ES-I3 (cell line): ENCODE measurements at regions not wholly inside any gene's neighbourhood (a gene's known extent, or its start where the extent isn't known, plus 50 kb on each side); places are given as distances from the start of the nearest gene placed in this dataset.
"Not testable (repeated sequence)": the region's sequence is repeated elsewhere in the genome, so short reads cannot be mapped to it uniquely, and the experiment has no call there.

Source experiments
- H3K36me3 ChIP-seq: 2 replicates; pipeline ENCODE4 v1.6.1; 2013; ENCODE audit warnings: mild to moderate bottlenecking, low read length, control low read depth, moderate library complexity; ENCODE audit not compliant: insufficient read depth
- H3K4me1 ChIP-seq: 2 replicates; pipeline ENCODE4 v1.6.1; 2013; ENCODE audit warnings: mild to moderate bottlenecking, control low read depth, low read length; ENCODE audit not compliant: insufficient read depth
- H3K9ac ChIP-seq: 2 replicates; pipeline ENCODE4 v1.6.1; 2013; ENCODE audit warnings: low read depth, mild to moderate bottlenecking, low read length, moderate library complexity
- H3K9me3 ChIP-seq: 2 replicates; pipeline ENCODE4 v1.6.1; 2013; ENCODE audit warnings: mild to moderate bottlenecking, low read length, moderate library complexity; ENCODE audit not compliant: control insufficient read depth, insufficient read depth

DNA sequence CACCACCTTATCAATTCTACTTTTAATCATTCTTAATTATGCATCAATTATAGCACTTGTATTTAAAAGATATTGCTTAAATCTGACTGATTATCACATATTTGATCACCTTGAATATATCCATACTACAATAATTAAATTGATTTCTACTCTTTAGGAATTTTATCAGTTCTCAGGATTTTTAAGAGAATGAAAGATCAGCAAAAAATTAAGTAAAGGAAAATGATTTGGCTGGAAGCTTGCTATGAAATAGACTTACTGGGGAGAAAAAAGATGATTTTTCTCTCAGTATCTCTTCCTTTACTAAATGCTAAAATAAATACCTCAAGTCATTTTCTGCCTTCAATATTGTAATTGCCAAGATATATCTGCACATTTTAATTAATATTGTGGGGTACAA is 848.6 kb downstream of the LTN1 start:
- Histone ChIP-seq H3K4me1 (peaks cover 4% of the 10 kb centered on the region; the same call in 1 of the 2 replicates), H3K9ac (no peak overlapping the region), H3K9me3 (0 out of 2 replicates have a peak, but pooled peaks cover 2% of the 10 kb centered on the region), H3K36me3 (no peaks in the 10 kb centered on the region)

DNA sequence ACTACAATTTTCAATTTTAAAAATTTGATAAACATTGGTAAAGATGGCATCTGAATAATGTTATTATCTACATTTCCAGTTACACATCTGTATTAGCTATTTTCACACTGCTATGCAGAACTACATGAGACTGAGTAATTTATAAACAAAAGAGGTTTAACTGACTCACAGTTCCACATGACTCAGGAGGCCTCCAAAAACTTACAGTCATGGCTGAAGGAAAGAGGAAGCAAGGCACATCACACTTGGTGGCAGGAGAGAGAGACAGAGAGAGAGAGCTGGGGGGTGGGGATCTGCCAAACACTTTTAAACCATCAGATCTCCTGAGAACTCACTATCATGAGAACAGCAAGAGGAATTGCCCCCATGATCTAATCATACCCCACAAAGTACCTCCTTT is 850.0 kb downstream of the LTN1 start:
- H3K9ac ChIP-seq: no peak overlapping the region
- H3K36me3 ChIP-seq: no peaks in the 10 kb centered on the region
- 0 out of 2 replicates have a peak, but pooled peaks cover 2% of the 10 kb centered on the region for H3K9me3 ChIP-seq
- peaks cover 4% of the 10 kb centered on the region; the same call in 1 of the 2 replicates for H3K4me1 ChIP-seq

DNA sequence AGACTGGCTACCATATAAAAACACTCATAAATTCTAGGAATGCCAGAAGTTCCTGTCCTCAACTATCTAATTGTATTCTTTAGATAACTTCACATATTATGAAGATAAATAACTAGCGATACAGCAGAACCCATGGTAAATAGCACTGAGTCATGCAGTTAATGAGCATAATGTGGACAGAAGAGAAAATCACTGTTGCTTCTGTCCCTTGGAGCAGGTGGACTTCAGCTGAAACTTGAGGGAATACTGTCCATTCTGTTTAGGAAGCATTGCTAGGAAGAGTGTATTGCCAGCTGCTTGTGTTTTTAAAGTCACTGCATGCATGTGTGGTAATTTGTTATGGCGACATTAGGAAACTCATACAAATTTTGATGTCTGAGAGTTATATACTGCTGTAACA is 854.4 kb downstream of the LTN1 start:
- H3K36me3 ChIP-seq: no peaks in the 10 kb centered on the region
- no peak overlapping the region for H3K9ac ChIP-seq
- H3K9me3 ChIP-seq: 0 out of 2 replicates have a peak, but pooled peaks cover 2% of the 10 kb centered on the region
- H3K4me1 ChIP-seq: peaks cover 4% of the 10 kb centered on the region; the same call in 1 of the 2 replicates

DNA sequence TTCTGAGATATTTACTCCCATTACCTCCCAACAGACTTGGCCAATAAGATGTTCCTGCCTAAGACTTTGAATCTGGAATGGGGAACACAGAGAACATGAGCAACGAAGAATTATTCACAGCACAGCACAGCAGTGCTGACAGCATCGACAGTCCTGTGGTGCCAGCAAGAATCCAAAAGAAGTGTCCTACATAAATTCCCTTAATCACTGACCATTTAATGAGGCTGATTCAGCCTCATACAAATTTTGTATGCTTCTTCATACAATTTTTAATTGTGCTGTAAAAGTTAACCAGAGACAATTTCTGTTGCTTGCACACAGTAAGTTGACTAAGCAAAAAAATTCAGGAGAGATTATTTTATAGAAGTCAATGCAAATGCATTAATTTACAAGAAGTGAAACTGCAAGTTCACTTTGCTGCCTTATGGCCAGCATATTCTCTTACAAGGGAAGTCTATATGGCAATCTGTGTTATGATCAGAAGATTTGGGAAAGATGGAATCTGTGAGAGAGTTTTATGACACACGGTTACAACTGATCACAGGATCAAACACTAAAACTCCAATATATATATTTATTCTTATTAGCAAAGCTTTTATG is 855.9 kb downstream of the LTN1 start:
- Histone ChIP-seq H3K36me3 (no peaks in the 10 kb centered on the region), H3K4me1 (no peaks in the 10 kb centered on the region), H3K9me3 (peaks cover 8% of the 10 kb centered on the region; the same call in 1 of the 2 replicates), H3K9ac (no peak overlapping the region)

DNA sequence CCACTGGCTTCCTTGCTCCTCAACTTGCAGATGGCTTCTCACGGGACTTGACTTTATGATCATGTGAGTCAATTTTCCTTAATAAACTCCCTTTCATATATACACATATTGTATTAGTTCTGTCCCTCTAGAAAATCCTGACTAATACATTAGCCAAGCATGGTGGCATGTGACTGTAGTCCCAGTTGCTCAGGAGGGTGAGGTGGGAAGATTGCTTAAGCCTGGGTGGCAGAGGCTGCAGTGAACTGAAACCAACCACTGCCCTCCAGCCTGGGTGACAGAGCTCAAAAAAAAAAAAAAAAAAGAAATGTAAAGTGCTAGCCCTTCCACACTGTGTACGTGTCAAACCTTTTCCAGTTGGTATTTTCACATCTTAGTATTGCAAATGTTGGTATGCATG is 857.0 kb downstream of the LTN1 start:
- H3K9ac ChIP-seq: no peak overlapping the region
- peaks cover 13% of the 10 kb centered on the region for H3K9me3 ChIP-seq
- no peaks in the 10 kb centered on the region for H3K36me3 ChIP-seq
- no peaks in the 10 kb centered on the region for H3K4me1 ChIP-seq

DNA sequence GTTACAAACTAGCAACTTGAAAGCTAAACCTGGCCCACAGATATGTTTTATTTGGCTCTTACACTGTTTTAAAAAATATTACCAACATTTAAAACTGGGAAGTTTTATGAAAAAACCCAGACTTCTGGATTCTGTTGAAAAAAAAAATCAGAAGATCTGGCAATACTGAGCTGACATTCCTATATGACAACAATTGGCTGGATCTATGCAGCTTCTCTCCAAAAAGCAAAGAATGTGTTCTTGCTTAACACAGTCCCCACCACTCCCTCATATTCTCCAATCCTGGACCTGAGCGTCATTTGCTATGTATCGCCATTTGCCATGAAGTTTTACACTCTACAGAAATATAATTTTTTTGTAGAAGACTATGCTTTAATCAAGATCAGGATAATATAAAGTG is 859.6 kb downstream of the LTN1 start:
- Histone ChIP-seq H3K36me3 (no peaks in the 10 kb centered on the region), H3K9me3 (peaks cover 10% of the 10 kb centered on the region), H3K9ac (no peak overlapping the region), H3K4me1 (no peaks in the 10 kb centered on the region)

DNA sequence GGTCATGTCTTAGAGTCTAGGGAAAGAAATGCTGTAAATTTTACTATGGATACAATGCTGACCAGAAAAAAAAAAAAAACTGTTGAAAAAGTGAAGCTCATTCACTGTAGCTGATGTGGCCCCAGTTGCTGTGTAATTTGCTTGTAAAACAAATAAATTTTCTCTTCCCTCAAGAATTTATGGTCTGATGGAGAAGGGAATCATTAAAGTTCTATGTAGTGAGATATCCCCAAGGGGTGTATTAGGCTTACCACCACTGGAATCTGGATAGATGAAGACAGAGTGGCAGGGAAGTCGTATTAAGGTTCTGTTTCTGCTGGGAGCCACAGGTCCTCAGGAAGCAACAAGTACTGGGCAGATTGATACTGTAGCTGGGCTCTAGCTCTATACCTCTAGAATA is 860.0 kb downstream of the LTN1 start:
- Histone ChIP-seq H3K9ac (no peak overlapping the region), H3K4me1 (no peaks in the 10 kb centered on the region), H3K9me3 (peaks cover 10% of the 10 kb centered on the region), H3K36me3 (no peaks in the 10 kb centered on the region)

DNA sequence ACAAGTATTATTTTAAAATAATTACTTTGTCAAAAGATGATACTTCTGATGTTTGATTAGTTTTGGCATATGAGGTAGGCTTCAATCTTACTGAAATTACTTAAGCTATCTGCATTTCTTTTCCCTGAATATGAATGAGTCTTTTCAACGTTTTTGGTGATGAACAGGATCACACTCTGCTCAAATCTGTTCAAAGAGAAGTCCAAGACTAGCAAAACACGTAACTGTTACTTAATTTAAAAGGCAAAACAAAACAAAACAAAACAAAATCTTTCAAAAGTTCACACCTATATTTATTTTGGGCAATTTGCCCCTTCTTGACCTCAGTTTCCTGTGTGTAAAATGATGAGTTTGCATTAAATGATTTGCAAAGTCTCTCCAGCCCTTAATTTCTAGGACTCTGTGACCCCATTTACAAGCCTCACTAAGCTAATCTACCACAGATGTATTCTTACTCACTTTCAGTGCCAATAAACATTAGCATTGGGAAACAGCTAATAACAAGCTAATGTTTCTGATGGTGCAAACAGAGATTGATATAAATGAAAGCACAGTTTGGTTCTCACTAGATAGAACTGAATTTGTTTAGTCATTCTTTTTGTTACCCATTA is 865.4 kb downstream of the LTN1 start:
- H3K4me1 ChIP-seq: no peaks in the 10 kb centered on the region
- peaks cover 5% of the 10 kb centered on the region for H3K9me3 ChIP-seq
- no peaks in the 10 kb centered on the region for H3K36me3 ChIP-seq
- no peak overlapping the region for H3K9ac ChIP-seq

DNA sequence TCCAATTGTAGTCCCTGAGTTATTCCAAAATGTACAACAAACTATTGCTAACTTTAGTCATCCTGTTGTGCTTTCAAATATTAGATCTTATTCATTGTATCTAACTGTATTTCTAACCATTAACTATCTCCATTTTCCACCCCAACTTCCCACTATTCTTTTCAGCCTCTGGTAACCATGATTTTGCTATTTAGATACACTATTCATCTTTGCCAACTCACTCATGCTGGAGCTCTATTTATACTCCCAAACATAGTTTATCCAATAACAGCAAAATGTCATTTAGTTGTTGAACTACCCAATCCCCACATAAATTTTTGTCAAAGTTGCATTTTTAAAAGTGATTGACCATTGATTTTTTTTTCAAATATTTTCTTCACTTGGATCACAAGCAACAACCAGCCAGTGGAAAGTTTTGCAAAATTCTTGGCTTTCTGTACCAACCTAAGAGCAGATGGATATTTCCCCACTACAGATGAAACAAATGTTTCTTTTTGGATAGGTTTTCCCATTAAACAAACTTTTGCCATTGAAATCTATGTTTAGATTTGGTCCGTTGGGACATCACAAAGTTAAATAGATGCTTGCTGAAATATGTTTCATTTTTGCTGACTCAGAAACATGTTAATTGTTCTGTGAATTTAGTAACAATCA is 866.0 kb downstream of the LTN1 start:
- H3K4me1 ChIP-seq: no peaks in the 10 kb centered on the region
- no peak overlapping the region for H3K9ac ChIP-seq
- H3K36me3 ChIP-seq: no peaks in the 10 kb centered on the region
- peaks cover 4% of the 10 kb centered on the region for H3K9me3 ChIP-seq

DNA sequence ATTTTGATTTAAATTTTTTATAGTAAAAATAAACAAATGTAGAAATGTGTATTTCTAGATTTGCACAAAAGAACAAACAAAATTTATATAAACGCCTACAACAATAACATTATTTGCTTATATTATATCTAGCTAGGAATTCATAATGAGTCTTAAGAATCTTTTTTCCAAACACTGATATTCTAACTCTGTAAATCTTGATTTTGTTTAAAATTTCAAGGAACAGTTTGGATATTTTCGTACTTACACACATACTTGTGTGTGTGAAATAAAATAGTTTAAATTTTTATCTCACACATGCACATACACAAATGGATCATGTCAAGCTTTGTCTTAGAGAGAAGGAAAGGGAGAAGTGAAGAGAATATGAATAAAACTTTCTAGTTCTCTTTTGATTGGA is 868.1 kb downstream of the LTN1 start:
- H3K9ac ChIP-seq: no peak overlapping the region

DNA sequence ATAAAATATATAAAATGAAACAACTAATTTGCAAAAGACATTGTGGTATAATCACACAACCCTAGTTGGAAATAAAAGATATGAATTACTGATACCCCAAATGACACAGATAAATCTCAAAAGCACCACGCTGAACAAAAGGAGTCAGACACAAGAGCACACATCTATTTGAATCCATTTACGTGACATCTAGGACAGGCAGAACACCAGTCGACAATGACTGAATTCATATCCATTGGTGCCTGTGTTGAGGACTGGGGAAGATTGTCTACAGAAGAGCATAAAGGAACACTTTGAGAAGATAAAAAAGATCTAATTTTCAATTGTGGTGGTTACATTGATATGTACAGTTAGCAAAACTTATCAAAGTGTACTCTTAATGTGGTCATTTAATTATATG is 874.1 kb downstream of the LTN1 start:
- H3K9ac ChIP-seq: no peak overlapping the region
- no peaks in the 10 kb centered on the region for H3K4me1 ChIP-seq
- H3K36me3 ChIP-seq: no peaks in the 10 kb centered on the region
- H3K9me3 ChIP-seq: no peaks in the 10 kb centered on the region

More for the DNA sequence above, 868.1 kb downstream of the LTN1 start:
- Histone ChIP-seq H3K9me3 (no peaks in the 10 kb centered on the region), H3K4me1 (no peaks in the 10 kb centered on the region), H3K36me3 (no peaks in the 10 kb centered on the region)

DNA sequence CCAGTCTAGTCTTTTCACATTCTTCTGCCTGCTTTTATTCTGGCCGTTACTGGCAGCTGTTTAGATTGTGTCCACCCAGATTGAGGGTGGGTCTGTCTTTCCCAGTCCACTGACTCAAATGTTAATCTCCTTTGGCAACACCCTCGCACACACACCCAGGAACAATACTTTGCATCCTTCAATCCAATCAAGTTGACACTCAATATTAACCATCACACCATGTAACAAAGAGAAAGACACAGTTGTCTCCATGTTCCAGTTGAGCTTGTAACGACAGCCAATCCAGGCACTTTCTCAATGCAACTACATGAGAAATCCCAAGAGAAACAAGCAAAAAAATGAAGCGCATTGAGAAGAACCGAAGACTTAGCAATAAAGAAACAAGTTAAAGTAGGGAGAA is 877.7 kb downstream of the LTN1 start:
- H3K36me3 ChIP-seq, H3K9ac ChIP-seq, H3K9me3 ChIP-seq: not testable (repeated sequence)

DNA sequence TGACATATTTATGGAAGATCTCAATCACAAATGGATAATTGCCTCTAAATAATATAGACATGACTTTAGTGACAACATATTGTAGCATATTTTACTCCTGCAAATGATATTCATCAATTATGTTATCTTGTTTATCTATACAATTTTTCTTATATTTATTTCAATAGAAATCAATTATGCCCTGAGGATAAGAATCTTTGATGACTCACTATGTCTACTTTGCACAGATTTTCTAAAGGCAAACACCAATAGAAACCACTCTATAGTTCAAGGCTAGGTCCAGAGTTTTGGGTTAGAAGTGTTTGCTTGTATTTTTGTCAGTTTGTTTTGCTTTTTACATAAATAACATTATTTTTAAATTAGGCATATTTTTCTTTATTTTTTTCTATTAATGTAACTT is 879.0 kb downstream of the LTN1 start:
- Histone ChIP-seq H3K9ac (no peak overlapping the region), H3K9me3 (no peaks in the 10 kb centered on the region), H3K36me3 (no peaks in the 10 kb centered on the region), H3K4me1 (no peaks in the 10 kb centered on the region)

More for the DNA sequence above, 877.7 kb downstream of the LTN1 start:
- not testable (repeated sequence) for H3K4me1 ChIP-seq

DNA sequence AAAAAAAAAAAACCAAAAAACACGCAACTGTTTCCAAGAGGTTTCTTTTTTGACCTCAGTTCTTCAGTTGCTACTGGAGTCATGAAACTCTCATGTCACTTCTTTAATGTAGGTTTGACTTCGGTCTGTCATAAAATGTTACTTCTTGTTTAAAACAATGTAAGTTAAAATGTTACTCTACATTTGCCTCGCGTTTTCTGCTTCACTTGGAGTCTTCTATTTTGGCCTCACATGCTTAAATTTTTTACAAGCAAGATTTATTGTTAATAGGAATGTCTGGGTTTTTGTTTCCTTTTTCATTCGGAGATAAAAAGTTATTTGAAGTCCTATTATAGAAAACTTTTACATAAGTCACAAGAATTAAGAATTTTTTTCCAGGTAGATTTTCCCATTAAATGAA is 880.2 kb downstream of the LTN1 start:
- Histone ChIP-seq H3K9ac (no peak overlapping the region), H3K36me3 (no peaks in the 10 kb centered on the region), H3K4me1 (no peaks in the 10 kb centered on the region), H3K9me3 (no peaks in the 10 kb centered on the region)

DNA sequence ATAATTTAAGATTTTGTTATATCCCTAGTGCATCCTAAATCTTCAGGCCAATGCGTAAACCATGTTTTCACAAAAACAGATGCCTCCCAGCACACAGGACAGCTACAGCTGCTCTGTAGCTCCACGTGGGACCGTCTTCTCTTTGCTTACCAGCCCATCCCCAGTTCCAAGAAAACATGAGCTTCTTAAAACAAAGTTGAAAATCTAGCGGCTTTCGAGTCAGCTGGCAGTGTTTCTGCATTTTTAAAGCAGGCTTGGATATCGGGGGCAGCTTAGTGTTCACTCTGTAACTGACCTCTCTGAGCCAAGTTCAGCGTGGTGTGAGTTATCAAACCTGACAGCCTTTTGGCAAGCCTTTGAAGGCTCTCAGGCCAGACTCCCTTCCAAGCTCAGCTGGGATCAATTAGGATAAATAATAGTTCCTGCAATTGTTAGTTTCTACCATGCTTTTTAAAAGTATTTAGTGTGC is 881.5 kb downstream of the LTN1 start:
- no peaks in the 10 kb centered on the region for H3K36me3 ChIP-seq
- no peaks in the 10 kb centered on the region for H3K4me1 ChIP-seq
- H3K9me3 ChIP-seq: no peaks in the 10 kb centered on the region
- no peak overlapping the region for H3K9ac ChIP-seq
